CD4-positive, alpha-beta T cell (primary cell): ENCODE measurements at regions not wholly inside any gene's neighbourhood (a gene's known extent, or its start where the extent isn't known, plus 50 kb on each side); places are given as distances from the start of the nearest gene placed in this dataset.

Experiments
- ATAC-seq: fragments of 200-7000 bp; cut with Tn5 transposase; one replicate; pipeline ENCODE4 v1.10.0; 2022; ENCODE audit warnings: mild to moderate bottlenecking; ENCODE audit not compliant: poor library complexity
- CTCF ChIA-PET: fragments of 350-600 bp; sonication (Branson Sonifier 250); formaldehyde crosslinking; loops from one replicate; lab custom pipeline; 2021; ENCODE audit warnings: antibody characterized with exemption, inconsistent platforms; lab: Charles Lee
- POLR2A ChIA-PET: fragments of 350-600 bp; sonication (Branson Sonifier 250); formaldehyde crosslinking; loops from one replicate; lab custom pipeline; 2021; ENCODE audit warnings: antibody characterized with exemption, inconsistent platforms; lab: Charles Lee
- DNase-seq, 14 experiments: peaks; one replicate each; pipeline ENCODE4 v3.0.0-alpha.2; 2013 to 2020; ENCODE audit warnings: mixed read lengths in 2 of 14
- H3K27ac ChIP-seq, 2 donors: one replicate each; pipeline versions ENCODE4 v1.5.1 to v1.7.0; 2013; ENCODE audit warnings: low read length in 2 of 2, low read depth in 1 of 2, mild to moderate bottlenecking in 1 of 2
- H3K27me3 ChIP-seq, 2 experiments: 1 replicate in 1 of 2; 2 replicates in 1 of 2; pipeline versions ENCODE4 v1.6.1 to v1.7.0; 2013; ENCODE audit warnings: low read length in 2 of 2, control low read depth in 1 of 2, mild to moderate bottlenecking in 1 of 2, moderate library complexity in 1 of 2; ENCODE audit not compliant: insufficient read depth in 2 of 2, control insufficient read depth in 1 of 2
- H3K36me3 ChIP-seq: one replicate; pipeline ENCODE4 v1.6.1; 2013; ENCODE audit warnings: low read length, control low read depth; ENCODE audit not compliant: insufficient read depth
- H3K4me1 ChIP-seq: one replicate; pipeline ENCODE4 v1.6.1; 2013; ENCODE audit warnings: low read length, control low read depth; ENCODE audit not compliant: insufficient read depth
- H3K4me3 ChIP-seq: one replicate; pipeline ENCODE4 v1.5.1; 2013; ENCODE audit warnings: mild to moderate bottlenecking, low read length, moderate library complexity
- H3K9me3 ChIP-seq, 2 experiments: 1 replicate in 1 of 2; 2 replicates in 1 of 2; pipeline versions ENCODE4 v1.6.1 to v1.7.0; 2013; ENCODE audit warnings: low read length in 2 of 2, mild to moderate bottlenecking in 2 of 2, control low read depth in 1 of 2, moderate library complexity in 1 of 2; ENCODE audit not compliant: control insufficient read depth in 1 of 2, insufficient read depth in 1 of 2
- H3K27ac Mint-ChIP-seq: one replicate; pipeline ENCODE4 v1.8.0; 2020; ENCODE audit warnings: mixed read lengths
- H3K27me3 Mint-ChIP-seq: one replicate; pipeline ENCODE4 v1.8.0; 2021; ENCODE audit warnings: mixed read lengths
- H3K36me3 Mint-ChIP-seq: one replicate; pipeline ENCODE4 v1.8.0; 2021; ENCODE audit warnings: low read depth, mixed read lengths
- H3K4me1 Mint-ChIP-seq: one replicate; pipeline ENCODE4 v1.8.0; 2021; ENCODE audit warnings: low read depth, mixed read lengths
- H3K4me3 Mint-ChIP-seq: one replicate; pipeline ENCODE4 v1.8.0; 2020; ENCODE audit warnings: mild to moderate bottlenecking, mixed read lengths
- H3K9me3 Mint-ChIP-seq: one replicate; pipeline ENCODE4 v1.8.0; 2020; ENCODE audit warnings: mixed read lengths
- intact Hi-C, 2 experiments: fragments of 100-400 bp; cut with DNase I in 1 of 2; cut with micrococcal nuclease in 1 of 2; formaldehyde crosslinking; loops; one replicate each; pipeline versions ENCODE4 v1.15.1 to v1.9.0; 2023 to 2025; cut with DNase I, micrococcal nuclease
- TF ChIP-seq, protein P1 (sequence below): fragments of 200-600 bp; IDR thresholded peaks from one replicate; pipeline ENCODE4 v1.8.0; 2022; ENCODE audit warnings: antibody characterized with exemption, mild to moderate bottlenecking

DNA sequence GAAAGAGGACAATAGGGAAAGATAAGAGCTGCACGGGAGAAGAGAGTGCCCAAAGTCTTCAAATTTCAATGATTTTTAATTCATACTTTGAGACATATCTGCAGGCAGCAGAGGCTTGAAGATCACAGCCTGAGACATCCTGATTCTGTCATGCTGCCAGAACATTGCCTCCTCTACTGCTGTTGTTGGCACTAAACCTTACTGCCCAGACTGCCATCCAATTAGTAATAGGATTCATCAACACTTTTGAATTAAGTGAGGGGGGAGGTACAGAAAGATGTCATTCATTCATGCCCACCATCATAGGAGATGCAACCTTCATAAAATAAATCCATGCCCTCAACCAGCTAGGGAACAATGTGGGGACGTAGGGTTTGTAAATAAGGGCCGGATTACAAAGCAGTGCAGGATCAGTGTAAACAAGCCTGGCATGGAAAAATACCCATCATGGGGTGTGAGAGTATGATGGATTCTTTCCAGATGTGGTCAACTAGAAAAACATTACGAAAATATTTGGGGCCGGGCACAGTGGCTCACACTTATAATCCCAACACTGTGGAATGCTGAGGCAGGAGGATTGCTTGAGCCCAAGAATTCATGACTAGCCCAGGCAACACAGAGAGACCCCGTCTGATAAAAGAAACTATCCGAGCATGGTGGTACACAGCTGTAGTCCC, 122.1 kb upstream of the DAPK1 start:
- no peaks in the 10 kb centered on the region for H3K36me3 ChIP-seq
- no peak overlapping the region for H3K4me3 ChIP-seq
- no peak for ATAC-seq
- peaks cover 8% of the 10 kb centered on the region for H3K27me3 Mint-ChIP-seq
- H3K4me3 Mint-ChIP-seq: no peak overlapping the region
- H3K27ac ChIP-seq: no peak overlapping the region
- H3K9me3 ChIP-seq: no peaks in the 10 kb centered on the region
- no peaks in the 10 kb centered on the region for H3K4me1 Mint-ChIP-seq
- no peaks in the 10 kb centered on the region for H3K4me1 ChIP-seq
- no peaks in the 10 kb centered on the region for H3K9me3 Mint-ChIP-seq
- no peak for DNase-seq
- intact Hi-C loops: no loop called here
- ChIA-PET POLR2A (no interaction called here), CTCF (no interaction called here)
- no peak overlapping the region for H3K27ac Mint-ChIP-seq
- no peaks in the 10 kb centered on the region for H3K36me3 Mint-ChIP-seq
- TF ChIP-seq, protein P1, sequence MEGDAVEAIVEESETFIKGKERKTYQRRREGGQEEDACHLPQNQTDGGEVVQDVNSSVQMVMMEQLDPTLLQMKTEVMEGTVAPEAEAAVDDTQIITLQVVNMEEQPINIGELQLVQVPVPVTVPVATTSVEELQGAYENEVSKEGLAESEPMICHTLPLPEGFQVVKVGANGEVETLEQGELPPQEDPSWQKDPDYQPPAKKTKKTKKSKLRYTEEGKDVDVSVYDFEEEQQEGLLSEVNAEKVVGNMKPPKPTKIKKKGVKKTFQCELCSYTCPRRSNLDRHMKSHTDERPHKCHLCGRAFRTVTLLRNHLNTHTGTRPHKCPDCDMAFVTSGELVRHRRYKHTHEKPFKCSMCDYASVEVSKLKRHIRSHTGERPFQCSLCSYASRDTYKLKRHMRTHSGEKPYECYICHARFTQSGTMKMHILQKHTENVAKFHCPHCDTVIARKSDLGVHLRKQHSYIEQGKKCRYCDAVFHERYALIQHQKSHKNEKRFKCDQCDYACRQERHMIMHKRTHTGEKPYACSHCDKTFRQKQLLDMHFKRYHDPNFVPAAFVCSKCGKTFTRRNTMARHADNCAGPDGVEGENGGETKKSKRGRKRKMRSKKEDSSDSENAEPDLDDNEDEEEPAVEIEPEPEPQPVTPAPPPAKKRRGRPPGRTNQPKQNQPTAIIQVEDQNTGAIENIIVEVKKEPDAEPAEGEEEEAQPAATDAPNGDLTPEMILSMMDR: no peak
- no peaks in the 10 kb centered on the region for H3K27me3 ChIP-seq

DNA sequence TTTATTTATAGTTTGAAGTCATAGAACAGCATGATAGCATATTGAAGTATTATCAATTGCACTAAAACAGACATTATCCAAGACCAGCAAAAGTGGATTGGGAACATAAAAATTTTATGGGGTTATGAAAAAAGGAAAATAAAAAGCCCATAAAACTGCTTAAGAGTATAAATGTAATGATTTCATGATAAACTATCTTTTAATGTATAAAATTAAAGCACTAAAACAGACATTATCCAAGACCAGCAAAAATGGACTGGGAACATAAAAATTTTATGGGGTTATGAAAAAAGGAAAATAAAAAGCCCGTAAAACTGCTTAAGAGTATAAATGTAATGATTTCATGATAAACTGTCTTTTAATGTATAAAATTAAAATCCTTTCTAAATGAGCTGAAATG, 119.0 kb upstream of the DAPK1 start:
- ATAC-seq: no peak
- Mint-ChIP-seq H3K27me3 (peaks cover 7% of the 10 kb centered on the region), H3K9me3 (no peaks in the 10 kb centered on the region), H3K36me3 (no peaks in the 10 kb centered on the region), H3K4me3 (no peak overlapping the region), H3K4me1 (no peaks in the 10 kb centered on the region), H3K27ac (no peak overlapping the region)
- H3K27me3 ChIP-seq: no peaks in the 10 kb centered on the region
- CTCF ChIA-PET: no interaction called here
- no peak overlapping the region for H3K27ac ChIP-seq
- DNase-seq: no peak
- no peaks in the 10 kb centered on the region for H3K36me3 ChIP-seq
- POLR2A ChIA-PET: no interaction called here
- H3K9me3 ChIP-seq: no peaks in the 10 kb centered on the region
- H3K4me1 ChIP-seq: no peaks in the 10 kb centered on the region
- no peak overlapping the region for H3K4me3 ChIP-seq
- intact Hi-C loops: no loop called here
- TF ChIP-seq, protein P1: no peak

DNA sequence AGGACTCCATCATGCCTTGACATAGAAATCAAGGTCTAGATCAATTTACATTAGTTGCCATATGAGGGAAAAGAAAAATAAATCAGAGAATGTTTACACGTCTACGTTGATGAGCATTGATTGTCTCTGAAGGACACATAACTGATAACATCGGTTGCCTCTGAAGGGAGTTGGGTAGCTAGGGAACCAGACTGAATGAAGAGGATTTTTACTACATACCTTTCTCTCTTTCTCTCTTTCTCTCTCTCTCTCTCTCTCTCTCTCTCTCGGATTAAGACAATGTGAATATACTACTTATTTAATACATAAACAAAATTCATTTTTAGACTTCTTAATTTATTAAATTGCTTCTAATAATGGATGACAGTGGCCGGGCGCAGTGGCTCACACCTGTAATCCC, 118.4 kb upstream of the DAPK1 start:
- H3K36me3 Mint-ChIP-seq: no peaks in the 10 kb centered on the region
- H3K4me3 Mint-ChIP-seq: no peak overlapping the region
- peaks cover 1% of the 10 kb centered on the region for H3K27me3 Mint-ChIP-seq
- no peak overlapping the region for H3K27ac Mint-ChIP-seq
- ChIA-PET POLR2A (no interaction called here), CTCF (no interaction called here)
- H3K9me3 ChIP-seq: no peaks in the 10 kb centered on the region
- no peak for DNase-seq
- H3K4me1 Mint-ChIP-seq: no peaks in the 10 kb centered on the region
- no peak overlapping the region for H3K4me3 ChIP-seq
- no peaks in the 10 kb centered on the region for H3K4me1 ChIP-seq
- no peaks in the 10 kb centered on the region for H3K9me3 Mint-ChIP-seq
- TF ChIP-seq, protein P1: no peak
- H3K27ac ChIP-seq: no peak overlapping the region
- no peaks in the 10 kb centered on the region for H3K36me3 ChIP-seq
- no peak for ATAC-seq
- H3K27me3 ChIP-seq: no peaks in the 10 kb centered on the region
- intact Hi-C loops: no loop called here
